Adrenal gland (tissue), 5 donors: ENCODE measurements at regions not wholly inside any gene's neighbourhood (a gene's known extent, or its start where the extent isn't known, plus 50 kb on each side); places are given as distances from the start of the nearest gene placed in this dataset.

Experiments used
- POLR2A ChIP-seq, 2 donors: fragments of 450-650 bp; IDR thresholded peaks; one replicate each; pipeline ENCODE4 v1.6.1; 2017; ENCODE audit warnings: antibody characterized with exemption in 2 of 2, mild to moderate bottlenecking in 2 of 2, moderate library complexity in 1 of 2
- TF ChIP-seq, protein P1 (sequence below), 6 experiments: fragments of 450-650 bp in 4 of 6; fragments of 200-600 bp in 2 of 6; sonication (generic) in 1 of 6; IDR thresholded peaks; 1 replicate in 5 of 6; 2 replicates in 1 of 6; pipeline versions ENCODE4 v1.5.1 to v1.8.0; 2016 to 2021; ENCODE audit warnings: antibody characterized with exemption in 6 of 6, mild to moderate bottlenecking in 2 of 6, moderate library complexity in 1 of 6
- donor health status: DM: no; HTN: no; CAD: no.

DNA sequence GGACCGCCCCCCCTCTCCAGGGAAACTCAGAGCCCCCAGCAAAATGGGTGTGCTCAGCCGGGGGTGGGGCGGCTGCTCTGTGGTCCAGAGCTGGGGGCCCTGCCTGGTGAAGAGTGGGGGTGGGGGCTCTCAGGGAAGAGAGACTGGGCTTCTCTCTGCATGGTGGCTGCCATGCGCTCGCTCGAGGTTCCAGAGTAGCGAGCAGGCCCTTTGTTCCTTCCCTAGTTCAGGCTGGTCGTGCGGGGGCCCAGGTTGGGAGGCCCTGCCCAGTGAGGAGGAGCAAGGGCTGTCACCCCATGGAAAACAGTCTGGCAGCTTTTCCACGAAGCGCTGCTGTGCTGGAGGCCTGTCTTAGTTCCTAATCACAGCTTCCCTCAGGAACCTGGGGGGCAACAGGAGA is 134.6 kb downstream of the AEBP2 start:
- TF ChIP-seq, protein P1, sequence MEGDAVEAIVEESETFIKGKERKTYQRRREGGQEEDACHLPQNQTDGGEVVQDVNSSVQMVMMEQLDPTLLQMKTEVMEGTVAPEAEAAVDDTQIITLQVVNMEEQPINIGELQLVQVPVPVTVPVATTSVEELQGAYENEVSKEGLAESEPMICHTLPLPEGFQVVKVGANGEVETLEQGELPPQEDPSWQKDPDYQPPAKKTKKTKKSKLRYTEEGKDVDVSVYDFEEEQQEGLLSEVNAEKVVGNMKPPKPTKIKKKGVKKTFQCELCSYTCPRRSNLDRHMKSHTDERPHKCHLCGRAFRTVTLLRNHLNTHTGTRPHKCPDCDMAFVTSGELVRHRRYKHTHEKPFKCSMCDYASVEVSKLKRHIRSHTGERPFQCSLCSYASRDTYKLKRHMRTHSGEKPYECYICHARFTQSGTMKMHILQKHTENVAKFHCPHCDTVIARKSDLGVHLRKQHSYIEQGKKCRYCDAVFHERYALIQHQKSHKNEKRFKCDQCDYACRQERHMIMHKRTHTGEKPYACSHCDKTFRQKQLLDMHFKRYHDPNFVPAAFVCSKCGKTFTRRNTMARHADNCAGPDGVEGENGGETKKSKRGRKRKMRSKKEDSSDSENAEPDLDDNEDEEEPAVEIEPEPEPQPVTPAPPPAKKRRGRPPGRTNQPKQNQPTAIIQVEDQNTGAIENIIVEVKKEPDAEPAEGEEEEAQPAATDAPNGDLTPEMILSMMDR (IDR thresholded peaks at IDR 0.05): no peak
- no peak for TF ChIP-seq POLR2A (IDR thresholded peaks at IDR 0.05)
